NCI-H345 treated with DMSO at 0.1 percent for 48 hours (cell line): ENCODE measurements at regions not wholly inside any gene's neighbourhood (a gene's known extent, or its start where the extent isn't known, plus 50 kb on each side); places are given as distances from the start of the nearest gene placed in this dataset.
"Not testable (repeated sequence)": the region's sequence is repeated elsewhere in the genome, so short reads cannot be mapped to it uniquely, and the experiment has no call there.

Source experiments
- DNase-seq: peaks from one replicate; lab custom pipeline; 2025; ENCODE audit not compliant: unreplicated experiment; lab: John Stamatoyannopoulos, UW

DNA sequence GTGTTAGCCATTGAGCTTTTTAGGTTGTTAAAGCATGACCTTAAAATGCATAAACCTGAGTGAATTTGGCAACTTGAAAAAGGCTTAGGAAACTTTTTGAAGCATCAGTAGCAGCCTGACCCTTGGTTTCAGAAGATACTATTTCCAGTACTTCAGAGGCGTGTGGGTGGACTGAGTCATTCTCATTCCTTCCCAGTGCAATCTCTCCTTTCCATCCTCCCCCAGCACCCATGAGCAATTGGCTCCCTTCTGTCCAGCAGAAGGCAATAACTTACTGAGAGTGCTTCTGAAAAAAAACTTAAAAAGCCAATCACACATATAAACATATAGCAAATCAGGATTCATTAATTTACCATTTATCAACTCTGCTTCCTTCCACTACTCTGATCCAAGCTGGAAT, 299.3 kb upstream of the STXBP6 start:
- DNase-seq = no peak

DNA sequence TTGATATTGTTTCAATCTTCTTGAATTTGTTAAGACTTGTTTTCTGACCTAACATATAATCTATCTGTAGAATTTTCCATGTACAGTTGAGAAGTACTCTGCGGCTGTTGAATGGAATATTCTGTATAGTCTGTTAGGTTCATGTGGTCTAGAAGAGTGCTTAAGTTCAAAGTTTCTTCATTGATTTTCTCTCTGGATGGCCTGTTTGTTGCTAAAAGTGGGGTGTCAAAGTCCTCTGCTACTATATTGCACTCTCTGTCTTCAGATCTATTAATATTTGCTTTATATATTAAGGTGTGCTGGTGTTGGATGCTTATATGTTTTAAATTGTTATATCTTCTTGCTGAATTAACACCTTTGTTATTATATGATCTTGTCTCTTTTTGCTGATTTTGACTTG, 290.9 kb upstream of the STXBP6 start:
- no peak for DNase-seq

DNA sequence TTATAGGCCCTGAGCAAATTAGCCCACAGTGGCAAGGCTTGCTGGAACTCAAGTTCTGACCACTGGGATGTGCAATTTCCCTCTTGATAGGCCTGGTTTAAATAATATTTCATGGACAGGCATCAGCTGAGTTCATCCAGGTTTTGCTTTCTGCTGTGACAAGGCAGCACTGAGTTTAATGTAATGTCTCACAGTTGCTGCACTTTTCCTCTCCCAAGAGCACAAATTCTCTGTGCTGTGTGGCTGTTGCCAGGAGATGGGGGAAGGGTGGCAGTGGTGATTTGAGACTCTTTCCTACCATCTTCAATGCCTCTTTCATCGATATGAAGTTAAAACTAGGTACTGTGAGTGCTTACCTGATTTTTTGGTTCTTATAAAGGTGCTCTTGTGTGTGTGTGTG, 272.8 kb upstream of the STXBP6 start:
- no peak for DNase-seq

DNA sequence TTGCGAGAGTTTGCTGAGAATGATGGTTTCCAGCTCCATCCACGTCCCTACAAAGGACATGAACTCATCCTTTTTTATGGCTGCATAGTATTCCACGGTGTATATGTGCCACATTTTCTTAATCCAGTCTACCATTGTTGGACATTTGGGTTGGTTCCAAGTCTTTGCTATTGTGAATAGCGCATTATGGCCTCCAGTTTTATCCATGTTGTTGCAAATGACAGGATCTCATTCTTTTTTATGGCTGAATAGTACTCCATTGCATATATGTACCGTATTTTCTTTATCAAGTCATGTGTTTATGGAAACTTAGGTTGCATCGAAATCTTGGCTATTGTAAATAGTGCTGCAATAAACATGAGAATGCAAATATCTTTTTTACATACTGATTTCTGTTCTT, 266.1 kb upstream of the STXBP6 start:
- DNase-seq = not testable (repeated sequence)

DNA sequence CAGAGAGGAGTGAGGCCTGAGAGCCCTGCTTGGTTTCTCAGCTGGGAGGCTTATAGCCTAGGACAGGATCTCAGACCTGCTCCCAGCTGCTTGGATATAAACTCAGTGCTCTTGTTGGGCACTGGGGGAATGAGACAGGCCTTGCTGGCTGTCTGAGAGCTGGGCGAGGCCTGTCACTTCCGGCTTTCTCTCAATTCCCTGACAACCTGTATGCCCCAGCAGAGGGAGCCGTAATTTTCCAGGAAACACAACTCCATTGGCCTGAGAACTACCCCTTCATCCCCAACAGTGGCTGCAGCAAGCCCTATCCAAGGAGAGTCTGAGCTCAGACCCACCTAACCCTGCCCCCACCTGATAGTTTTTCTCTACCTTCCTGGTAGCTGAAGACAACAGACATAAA, 258.3 kb upstream of the STXBP6 start:
- DNase-seq = no peak

DNA sequence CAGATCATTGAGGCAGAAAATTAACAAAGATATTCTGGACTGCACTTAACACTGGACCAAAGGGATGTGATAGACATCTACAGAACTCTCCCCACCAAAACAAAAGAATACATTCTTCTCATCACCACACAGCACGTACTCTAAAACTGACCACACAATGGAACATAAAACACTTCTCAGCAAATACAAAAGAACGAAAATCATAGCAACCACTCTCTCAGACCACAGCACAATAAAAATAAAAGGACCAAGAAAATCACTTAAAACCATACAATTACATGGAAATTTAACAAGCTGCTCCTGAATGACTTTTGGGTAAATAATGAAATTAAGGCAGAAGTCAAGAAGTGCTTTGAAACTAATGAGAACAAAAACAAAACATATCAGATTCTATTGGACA, 254.0 kb upstream of the STXBP6 start:
- DNase-seq = no peak

DNA sequence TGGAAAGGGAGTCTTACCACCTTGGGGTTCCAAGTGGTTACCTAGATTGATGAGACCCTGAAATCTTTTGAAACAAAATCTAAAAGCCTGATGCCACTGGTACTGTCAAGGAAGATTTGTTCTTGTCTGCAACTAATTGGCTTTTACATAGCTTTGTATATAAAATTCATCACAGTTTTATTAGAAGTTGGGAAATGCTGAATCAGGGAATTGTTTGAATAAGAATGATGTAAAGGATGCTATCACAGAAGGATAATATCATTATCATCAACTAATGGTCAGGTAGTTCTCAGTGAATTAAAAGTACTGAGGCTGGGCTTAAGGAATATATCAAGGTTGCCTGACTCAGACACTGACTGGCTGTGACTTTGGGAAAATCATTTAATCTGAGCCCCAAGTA, 248.3 kb upstream of the STXBP6 start:
- no peak for DNase-seq

DNA sequence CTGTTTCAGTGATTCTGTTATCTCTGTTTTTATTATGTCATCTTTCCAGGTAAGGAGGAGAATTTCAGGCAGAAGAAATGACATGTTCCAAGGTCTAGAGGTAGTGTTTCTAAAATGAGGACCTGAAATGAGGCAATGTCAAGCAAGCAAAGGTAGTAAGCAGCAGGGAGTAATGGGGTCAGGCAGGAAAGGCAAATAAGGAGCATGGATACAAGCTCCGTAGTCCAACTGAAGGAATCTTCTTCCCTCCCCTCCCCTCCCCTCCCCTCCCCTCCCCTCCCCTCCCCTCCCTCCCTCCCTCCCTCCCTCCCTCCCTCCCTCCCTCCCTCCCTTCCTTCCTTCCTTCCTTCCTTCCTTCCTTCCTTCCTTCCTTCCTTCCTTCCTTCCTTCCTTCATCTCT, 240.2 kb upstream of the STXBP6 start:
- not testable (repeated sequence) for DNase-seq

DNA sequence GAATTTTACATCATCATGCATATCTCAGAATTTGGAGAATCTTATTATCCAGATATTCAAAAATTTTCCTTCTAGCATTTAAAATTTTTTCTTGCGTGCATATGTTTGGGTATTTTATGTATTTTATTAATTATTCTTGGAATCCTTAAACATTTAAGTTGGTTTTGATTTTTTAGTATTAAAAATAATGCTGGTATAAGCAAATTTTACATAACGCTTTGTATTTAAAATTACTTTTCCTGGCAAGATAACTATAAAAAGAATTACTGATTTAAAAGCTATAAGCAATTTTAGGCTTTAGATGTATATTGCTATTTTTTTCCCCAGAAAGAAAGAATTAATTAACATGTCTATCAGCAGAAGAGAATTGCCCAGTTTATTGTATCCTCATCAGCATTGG, 224.6 kb upstream of the STXBP6 start:
- no peak for DNase-seq

DNA sequence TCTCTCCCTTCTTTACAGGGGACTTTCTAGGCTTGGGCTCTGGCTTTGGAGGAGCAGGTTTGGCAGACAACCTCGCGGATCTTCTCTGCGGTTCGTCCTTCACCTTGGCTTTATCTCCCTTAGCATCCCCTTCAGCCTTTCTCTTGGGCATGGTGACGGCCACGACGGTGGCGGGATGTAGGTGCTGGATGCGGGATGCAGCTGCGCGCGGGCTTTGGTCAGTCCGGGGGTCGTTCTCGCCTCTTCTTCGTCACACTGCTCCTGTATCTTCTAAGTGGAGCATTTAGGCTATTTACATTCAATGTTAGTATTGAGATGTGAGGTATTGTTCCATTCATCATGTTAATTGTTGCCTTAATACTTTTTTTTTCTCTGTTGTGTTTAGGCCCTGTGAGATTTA, 217.2 kb upstream of the STXBP6 start:
- no peak for DNase-seq

DNA sequence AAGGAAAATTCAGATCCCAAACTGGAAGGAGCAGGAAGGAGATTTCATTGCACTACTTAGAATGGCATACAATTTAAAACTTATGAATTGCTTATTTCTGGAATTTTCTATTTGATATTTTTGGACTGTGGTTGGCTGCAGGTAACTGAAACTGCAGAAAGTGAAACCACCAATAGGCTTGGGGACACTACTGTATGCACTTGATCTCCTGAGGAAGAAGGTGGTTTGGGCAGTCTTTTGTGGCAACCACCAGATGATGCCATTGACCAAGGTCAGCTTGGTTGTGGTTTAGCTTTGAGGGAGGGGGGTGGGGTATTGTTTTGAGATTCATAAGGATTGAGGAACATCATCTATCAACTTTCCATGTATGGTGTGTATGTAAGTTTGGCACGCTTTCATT, 209.5 kb upstream of the STXBP6 start:
- no peak for DNase-seq

DNA sequence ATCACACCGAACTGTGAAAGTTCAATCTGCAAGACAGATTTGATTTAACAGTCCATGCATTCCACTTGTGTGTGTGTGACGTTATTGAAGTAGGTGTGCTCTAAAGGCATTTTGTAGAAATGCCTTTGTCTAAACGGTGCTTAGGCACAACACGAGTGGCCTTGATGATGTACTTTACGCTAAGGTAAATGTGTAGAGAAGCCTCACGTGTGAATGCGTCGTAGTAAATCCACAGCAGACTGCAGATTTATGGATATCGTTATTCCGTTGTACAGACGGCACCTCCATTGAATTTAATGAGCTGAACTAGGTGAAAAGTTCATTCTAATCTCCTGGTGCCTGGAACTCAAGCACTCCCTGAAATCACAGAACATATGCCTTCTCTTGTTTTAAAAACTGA, 202.8 kb upstream of the STXBP6 start:
- no peak for DNase-seq

DNA sequence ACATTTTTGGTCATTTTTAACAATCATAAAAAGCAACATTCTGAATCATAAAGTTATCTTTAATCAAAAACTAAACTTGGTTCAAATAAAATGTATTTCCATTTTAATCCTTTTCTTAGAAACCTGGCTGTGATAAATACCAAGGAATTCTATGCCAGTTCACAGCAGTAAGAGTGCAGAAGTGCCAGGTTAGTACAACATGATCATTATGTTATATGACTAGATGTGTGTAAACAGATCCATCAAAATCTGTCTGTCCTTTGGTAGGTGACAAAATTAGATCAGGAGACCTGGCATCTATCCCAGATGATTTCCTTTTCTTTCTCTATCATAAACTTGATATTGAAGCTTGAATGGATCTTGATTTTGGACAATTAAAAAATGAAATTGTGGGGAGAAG, 200.6 kb upstream of the STXBP6 start:
- no peak for DNase-seq

DNA sequence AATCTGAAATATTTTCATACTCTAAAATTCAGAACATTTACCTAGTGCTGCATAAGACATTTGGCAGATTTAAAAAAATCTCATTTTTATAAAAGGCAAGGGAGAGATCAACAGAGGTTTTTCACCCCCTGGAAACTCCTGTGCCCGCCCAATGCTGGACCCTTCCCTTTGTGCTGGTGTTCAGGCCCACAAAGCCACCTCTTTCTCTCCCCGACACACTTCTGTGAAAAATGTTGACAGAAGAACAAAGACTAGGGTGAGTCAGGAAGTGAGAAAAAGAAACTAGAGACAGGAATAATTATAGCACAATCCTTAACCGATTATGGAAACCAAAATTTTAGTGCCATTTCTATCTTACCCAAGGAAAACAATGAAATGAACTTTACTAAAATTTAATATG, 197.7 kb upstream of the STXBP6 start:
- no peak for DNase-seq

DNA sequence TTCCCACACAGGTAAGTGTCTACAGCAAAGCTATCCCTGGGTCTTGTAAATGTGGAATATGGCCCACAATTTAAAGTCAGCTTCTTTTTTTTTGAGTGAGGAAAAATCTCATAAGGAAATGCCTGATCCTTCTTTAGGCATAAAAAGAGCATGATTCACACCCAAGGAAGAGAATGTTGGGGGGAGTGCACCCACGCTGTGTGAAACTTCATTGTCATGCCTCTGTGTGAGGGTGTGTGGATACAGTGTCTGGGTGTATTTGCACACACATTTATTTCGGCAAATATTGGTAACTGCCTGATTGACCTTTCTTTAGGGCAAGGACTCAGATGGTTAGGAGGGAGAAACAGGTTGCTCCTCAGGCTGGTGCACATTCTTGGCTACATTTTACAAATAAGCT, 196.8 kb upstream of the STXBP6 start:
- DNase-seq = no peak

DNA sequence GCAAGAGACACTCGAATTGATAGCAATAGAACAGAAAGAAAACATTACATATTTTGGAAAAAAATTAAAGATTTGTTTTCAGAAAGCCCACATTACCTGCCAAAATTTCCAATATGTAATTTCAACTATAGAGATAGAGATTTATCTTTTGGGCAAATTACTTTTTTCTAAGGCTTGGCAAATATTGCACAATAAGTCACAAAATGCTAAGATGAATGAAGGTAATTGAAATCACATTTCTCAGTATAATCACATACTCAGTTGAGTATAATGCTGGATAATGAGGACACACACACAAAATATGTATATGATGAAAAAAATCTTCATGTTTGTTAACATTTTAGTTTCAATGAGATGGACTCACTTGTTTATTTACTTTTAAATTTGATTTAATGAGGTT, 189.2 kb upstream of the STXBP6 start:
- no peak for DNase-seq

DNA sequence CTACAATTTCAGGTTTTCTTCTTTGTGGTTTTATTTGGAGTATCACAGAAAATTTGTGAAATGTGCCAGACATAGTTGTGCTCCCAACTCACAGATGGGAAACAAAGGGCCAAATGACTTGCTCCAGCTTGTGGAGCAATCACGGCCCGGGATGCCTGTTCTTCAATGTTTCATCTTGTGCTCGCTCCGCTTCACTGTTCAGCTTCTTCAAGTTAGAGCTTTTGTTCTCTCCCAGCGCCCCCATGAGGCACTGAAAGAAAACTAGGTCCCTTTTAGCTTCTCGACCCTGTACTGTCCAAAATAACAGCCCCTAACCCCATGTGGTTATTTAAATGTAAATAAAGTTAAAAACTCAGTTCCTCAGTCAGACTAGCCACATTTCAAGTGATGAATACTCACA, 187.9 kb upstream of the STXBP6 start:
- no peak for DNase-seq

DNA sequence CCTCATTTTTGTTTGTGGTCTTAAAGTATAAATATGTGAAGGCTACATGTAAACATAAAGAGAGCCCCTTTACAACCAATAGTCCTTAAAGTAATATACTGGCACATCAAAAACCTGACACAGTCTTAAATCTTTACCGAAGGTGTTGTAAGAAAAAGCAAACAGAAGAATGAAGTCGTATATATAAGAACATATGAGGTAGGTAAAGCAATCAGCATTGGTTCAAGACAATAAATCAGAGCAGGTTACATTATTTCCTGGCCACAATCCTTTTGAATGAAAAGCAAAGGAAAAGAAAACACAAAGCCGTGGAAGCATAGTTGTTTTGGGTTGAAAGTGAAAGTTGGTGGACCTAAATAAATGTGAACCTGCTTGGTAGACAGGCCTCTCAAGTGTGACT, 183.7 kb upstream of the STXBP6 start:
- no peak for DNase-seq

DNA sequence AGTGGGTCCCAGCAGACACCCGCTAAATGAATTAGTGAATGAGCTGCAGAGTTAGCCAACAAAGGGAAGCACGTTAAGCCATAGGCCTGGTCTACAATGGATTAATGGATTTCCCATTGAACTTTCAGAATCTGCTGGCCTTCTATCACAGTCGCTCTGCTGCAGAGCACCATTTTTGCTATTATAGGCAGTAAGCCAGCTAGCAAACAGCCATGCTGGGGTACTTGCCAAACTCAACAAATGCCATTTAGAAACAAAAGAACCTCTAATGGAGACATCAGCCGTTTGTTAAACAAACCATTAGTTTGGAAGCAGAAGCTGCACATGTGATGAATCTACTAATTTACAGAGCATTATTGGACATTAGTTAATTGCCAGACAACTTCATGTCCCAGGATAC, 181.1 kb upstream of the STXBP6 start:
- DNase-seq = no peak

DNA sequence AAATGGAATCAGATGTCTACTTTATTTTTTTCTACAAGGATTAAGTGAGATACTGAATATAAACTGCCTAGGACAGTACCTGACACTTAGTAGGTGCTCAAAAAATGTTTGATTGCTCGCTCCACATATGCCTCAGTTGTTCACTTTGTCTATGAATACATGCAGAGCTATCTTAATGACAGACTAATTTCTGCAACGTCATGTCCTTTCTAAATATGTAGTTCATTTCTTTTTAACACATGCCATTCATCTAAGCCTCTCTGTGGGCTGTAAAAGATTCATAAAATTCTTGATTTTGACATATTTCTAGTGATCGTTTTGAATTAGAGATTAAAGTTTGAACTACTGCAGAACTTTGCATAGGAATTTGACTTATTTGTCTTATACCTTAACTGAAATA, 176.3 kb upstream of the STXBP6 start:
- DNase-seq = no peak

DNA sequence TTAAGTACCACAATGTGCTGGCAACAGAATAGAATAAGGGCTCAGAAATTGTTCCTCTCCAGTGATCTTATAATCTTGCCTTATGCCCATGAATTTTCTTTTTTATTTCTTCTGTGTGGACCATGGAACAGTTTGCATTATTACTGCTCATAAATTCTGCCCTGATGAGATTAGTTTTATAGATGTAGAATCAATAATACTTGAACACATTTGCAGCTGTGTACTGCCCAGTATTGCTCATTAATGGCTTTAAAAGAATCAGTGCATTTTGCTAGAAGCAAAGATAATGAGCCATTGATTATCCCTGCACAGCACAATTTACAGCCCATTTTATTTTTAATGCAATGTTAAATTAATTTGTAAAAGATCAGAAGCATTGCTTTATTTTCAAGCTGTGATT, 172.3 kb upstream of the STXBP6 start:
- DNase-seq = no peak

DNA sequence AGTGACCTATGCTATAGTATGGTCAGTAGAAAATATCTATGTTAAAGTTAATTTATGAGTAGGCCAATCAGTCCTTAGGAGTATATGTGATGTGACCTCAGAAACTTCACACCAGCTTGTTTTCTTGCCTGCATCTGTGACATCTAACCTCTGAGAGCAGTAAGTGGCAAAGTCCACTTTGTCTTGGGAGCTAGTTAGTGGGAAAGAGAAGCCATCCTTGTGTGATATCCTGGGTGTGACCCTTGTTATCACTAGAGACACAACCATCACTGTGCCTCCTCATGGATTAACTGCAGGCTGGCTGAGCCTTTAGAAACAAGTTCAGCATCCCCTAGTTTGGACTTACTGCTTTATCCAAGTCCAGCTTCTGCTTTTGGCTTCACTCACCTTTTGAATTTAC, 170.6 kb upstream of the STXBP6 start:
- no peak for DNase-seq

DNA sequence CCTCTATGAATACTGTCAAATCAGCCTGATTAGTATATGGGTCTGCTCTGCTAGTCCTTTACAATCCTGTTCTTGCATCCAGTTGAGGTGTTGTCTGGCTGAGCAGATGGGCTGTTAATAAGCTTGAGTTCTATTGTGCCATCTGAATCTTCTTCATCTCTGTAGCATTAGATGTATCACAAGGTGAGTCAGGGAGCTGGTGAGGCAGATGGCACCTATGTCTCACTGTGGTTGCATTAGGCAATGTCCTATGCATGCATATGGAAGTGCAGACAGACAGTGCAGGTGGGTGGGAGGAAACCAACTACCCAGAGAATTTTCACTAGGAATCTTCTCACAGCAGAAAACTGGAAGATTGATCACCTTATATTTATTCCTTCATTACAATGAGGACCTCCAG, 165.7 kb upstream of the STXBP6 start:
- DNase-seq = no peak

DNA sequence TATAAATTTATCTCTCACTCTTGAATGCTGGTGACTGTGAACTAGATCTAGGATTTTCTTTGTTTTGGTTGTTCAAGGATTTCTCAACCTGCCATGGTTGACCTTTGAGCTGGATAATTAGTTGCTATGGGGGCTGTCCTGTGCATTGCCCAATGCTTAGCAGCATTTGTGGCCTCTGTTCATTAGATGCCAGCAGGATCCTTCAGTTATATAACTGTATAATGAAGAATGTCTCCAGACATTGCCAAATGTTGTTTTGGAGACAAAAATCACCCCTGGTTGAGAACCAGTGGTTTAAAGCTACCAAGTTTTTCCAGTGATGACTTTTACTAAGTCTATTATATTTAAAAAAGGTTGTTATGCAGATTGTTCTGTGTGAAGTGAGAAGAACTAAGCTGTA, 147.9 kb upstream of the STXBP6 start:
- DNase-seq = no peak
